Lower leg skin (tissue), 3 donors: ENCODE measurements at regions not wholly inside any gene's neighbourhood (a gene's known extent, or its start where the extent isn't known, plus 50 kb on each side); places are given as distances from the start of the nearest gene placed in this dataset.

Experiments used
- POLR2A ChIP-seq, 2 donors: fragments of 450-650 bp; IDR thresholded peaks; one replicate each; pipeline ENCODE4 v1.6.1; 2016 to 2017; ENCODE audit warnings: antibody characterized with exemption in 2 of 2, mild to moderate bottlenecking in 1 of 2, moderate library complexity in 1 of 2
- TF ChIP-seq, protein P1 (sequence below), 3 donors: fragments of 450-650 bp; IDR thresholded peaks; one replicate each; pipeline ENCODE4 v1.5.1; 2016; ENCODE audit warnings: antibody characterized with exemption in 3 of 3, mild to moderate bottlenecking in 3 of 3, moderate library complexity in 2 of 3

DNA sequence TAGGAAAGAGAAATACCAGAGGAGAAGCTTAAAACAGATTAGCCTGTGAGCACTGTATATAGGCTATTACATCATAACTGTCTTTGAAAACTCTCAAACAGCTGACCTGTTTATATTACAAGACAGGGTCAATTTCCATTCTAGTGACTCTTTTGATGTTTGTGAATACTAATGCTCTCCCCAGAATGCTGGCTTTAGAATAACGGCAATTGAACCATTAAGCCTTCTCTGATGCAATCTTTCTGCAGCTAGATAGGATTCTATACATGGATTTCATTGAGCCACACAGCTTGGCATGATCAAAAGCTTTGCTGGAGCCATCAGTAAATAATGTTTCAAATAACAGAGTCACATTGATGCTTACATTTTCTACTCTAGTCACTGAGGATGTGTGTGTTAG lies 122.7 kb upstream of the FAT3 start:
- TF ChIP-seq POLR2A (IDR thresholded peaks at IDR 0.05): no peak
- TF ChIP-seq, protein P1, sequence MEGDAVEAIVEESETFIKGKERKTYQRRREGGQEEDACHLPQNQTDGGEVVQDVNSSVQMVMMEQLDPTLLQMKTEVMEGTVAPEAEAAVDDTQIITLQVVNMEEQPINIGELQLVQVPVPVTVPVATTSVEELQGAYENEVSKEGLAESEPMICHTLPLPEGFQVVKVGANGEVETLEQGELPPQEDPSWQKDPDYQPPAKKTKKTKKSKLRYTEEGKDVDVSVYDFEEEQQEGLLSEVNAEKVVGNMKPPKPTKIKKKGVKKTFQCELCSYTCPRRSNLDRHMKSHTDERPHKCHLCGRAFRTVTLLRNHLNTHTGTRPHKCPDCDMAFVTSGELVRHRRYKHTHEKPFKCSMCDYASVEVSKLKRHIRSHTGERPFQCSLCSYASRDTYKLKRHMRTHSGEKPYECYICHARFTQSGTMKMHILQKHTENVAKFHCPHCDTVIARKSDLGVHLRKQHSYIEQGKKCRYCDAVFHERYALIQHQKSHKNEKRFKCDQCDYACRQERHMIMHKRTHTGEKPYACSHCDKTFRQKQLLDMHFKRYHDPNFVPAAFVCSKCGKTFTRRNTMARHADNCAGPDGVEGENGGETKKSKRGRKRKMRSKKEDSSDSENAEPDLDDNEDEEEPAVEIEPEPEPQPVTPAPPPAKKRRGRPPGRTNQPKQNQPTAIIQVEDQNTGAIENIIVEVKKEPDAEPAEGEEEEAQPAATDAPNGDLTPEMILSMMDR (IDR thresholded peaks at IDR 0.05): no peak
